HG03460 (cell line): ENCODE measurements at regions not wholly inside any gene's neighbourhood (a gene's known extent, or its start where the extent isn't known, plus 50 kb on each side); places are given as distances from the start of the nearest gene placed in this dataset.
"Not testable (repeated sequence)": the region's sequence is repeated elsewhere in the genome, so short reads cannot be mapped to it uniquely, and the experiment has no call there.

Experiments used
- ATAC-seq: cut with Tn5 transposase; IDR thresholded peaks from one replicate; pipeline ENCODE4 v1.9.1; 2021; ENCODE audit not compliant: unreplicated experiment

DNA sequence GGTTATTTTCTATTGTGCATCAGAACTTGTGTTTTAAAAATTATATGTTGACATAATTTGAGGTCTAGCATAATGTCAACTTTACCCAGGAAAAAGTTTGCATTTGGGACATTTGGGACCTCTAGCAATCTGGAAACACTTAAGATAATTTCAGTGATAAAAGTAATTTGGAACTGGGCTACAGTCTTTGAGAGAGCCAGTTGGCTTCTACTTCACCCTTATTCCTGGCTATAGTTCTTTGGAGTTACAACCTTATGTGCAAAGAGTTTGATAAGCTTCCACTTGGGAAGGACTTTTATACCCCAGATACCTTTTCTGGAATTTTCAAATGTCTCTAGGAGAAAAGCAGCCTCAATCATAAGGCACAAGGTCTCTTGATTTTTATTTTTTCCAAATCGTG, 139.3 kb downstream of the ARRDC3 start:
- ATAC-seq: no peak

DNA sequence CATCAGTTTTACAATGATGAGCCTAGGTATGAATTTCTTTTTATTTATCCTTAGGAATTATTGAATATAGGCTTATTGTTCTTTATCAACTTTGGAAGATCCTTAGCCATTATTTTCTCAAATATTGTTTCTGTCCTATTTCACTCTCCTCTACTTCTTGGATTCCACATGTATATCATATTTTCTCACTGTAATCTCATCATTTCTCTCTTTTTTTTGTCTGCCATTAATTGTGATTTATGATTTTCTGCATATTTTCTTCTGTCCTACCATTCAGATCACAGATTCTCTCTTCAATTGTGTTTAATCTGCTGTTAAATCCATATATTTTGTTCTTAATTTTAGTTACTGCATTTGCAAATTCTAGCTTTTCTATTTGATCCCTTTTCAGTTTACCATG, 139.8 kb downstream of the ARRDC3 start:
- ATAC-seq: no peak

DNA sequence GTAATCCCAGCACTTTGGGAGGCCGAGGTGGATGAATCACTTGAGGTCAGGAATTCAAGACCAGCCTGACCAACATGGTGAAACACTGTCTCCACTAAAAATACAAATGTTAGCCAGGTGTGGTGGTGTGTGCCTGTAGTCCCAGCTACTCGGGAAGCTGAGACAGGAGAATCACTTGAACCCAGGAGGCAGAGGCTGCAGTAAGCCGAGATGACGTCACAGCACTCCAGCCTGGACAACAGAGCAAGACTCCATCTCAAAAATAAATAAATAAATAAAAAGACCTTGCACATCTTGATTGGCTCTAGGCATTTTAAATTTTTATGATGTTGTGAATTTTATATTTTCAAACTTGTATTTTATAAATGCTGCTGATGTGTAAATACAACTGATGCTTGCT, 141.7 kb downstream of the ARRDC3 start:
- ATAC-seq: not testable (repeated sequence)

DNA sequence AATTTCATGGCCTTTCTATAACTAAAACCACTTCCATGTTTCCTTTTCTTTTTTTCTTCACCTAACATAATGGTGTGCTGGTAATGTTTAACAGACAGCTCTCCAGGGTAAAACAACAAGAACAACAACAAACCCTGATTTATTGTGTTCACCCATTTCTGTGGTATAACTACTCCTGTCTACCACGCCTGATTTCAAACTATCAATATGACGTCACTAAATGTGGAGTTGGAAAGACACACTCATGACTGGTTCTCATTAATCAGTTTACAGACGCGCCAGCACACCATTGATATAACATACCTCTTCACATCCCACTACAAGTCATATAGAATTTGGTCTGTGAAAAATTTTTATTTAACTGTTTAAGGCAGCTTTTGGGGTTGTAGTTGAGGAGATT, 142.9 kb downstream of the ARRDC3 start:
- no peak for ATAC-seq

DNA sequence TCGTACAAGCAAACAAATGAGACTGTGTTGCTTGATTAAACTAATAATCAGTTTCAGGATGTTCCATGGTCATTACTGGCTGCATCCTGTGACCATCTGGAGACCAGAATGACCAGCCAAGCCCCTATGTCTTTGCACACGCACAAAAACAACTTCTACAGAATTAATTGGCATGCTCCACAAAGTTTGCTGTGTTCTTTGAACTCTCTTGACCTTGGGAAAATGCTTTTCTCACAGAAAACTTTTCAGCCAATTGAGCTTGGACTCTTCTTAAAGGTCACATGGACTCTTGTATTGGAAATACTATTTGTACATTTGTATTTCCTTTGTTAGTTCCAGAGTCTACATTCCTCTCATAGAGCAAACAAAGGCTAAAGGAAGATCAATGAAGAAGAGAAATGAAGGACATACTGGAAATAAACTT, 147.8 kb downstream of the ARRDC3 start:
- no peak for ATAC-seq

DNA sequence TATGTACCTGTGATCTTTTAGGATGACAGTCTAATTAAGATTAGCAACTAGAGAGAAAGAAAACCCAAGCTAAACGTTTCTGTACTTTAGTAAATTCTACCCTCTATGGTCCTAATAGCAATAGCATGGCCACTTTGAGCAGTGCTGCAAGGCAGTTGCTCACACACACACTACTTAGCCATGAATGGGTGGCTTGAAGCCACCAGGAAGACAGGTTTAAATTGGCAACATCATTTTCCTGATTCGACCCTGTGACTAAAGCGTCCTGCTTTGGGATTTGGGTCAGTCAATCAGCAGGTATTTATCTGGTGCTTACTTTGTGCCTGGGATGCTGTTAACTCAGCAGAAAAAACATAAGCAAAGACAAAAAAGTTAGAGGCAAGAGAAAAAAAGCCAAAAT, 150.6 kb downstream of the ARRDC3 start:
- no peak for ATAC-seq

DNA sequence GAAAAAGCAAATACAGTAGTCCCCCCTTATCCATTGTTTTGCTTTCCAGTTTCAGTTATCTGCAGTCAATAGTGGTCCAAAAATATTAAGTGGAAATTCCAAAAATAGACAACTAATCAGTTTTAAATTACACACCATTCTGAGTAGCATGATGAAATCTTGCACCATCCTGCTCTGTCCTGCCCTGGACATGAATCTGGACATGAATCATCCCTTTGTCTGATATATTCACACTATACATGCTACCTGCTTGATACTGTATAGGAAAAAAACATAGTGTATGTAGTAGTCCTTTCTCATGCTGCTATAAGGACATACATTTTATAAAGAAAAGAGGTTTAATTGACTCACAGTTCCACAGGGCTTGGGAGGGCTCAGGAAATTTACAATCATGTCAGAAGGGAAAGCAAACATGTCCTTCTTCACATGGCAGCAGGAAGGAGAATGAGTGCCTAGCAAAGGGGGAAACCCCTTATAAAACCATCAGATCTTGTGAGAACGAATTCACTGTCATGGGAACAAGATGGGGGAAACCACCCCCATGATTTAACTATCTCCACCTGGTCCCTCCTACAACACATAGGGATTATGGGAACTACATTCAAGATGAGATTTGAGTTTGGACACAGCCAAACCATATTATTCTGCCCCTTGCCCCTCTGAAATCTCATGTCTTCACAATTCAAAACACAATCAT, 153.9 kb downstream of the ARRDC3 start:
- ATAC-seq: no peak

DNA sequence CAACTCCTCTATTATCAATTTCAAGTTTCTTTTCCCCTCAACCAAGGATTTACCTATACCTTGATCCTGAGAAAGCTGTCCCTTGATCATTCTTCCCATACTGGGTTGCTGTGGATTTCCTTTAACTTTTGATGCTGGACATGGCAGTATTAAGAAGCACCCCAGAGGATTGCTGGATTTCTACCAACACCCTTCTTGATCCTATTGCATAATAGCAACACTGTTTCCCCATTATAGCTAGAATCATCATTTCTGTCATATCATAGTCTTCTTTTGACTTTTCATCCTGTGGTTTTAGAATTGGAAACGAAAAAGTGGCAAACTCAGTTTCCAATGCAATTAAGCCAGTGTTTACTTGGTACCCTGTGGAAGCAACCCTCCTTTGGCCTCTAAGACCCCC, 154.9 kb downstream of the ARRDC3 start:
- no peak for ATAC-seq

DNA sequence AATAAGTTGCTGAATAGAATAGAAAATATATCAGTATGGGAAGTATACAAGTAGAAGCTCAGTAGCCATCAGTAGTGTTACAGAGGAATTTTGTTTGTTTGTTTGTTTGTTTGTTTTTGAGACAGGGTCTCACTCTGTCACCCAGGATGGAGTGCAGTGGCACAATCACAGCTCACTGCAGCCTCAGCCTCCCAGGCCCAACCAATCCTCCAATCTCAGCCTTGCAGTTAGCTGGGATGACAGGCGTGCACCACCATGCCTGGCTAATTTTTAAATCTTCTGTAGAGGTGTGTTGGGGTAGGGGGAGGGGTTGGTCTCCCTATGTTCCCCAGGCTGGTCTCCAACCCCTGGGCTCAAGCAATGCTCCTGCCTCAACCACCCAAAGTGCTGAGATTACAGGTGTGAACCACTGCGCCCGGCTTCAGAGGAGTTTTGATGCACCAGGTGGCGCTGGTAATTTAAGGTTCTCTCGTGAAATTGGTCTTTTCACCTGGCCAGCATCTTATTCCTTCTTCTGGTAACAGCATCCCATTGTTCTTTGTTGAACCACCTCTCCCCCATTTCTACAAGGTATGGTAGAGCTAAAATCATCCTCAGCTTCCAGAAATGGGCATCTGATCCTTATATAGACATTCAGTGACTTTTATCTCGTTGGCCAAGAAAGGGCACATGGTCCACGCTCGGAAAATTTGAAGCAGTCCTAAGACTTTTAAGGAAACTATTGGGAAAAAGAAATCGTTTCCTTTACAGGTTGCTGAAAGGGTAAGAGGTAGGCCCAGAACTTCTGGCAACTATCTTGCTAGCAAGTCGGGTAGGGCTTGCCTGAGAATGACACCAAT, 157.1 kb downstream of the ARRDC3 start:
- ATAC-seq: peak; percentile 84

DNA sequence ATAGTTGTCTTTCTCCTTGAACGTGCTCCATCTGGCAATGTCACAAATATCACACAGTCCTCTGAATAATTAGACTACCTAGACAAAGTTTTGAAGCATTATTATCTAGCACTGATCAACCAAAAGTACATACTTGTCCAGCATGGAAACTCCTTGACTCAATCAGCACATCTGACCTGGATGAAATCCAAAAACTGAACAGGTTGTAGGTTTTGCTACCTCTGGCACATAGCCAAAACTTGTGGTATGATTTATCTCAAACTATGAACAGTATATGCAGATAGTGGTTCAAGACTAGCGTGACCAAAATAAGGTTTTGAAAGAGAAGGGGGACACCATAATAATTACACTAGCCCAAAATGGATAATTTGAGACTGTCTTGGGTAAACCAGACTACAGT, 158.1 kb downstream of the ARRDC3 start:
- no peak for ATAC-seq

DNA sequence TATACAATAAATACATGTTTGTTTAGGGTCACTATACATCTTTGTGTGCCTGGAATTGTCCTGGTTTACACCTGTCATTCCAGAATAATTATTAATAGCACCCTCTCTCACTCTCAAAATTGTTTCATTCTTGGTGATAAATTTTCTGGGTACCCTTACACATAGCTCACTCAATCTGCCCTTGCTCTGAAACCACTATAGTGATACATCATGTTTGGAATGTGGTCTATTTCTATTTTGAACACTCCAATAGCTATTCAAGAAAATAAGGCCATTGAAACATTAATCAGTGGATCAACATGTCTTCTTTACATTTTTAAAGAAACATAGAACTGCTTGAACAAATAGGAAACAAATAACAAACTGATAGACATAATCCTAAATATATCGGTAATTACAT, 158.7 kb downstream of the ARRDC3 start:
- no peak for ATAC-seq

DNA sequence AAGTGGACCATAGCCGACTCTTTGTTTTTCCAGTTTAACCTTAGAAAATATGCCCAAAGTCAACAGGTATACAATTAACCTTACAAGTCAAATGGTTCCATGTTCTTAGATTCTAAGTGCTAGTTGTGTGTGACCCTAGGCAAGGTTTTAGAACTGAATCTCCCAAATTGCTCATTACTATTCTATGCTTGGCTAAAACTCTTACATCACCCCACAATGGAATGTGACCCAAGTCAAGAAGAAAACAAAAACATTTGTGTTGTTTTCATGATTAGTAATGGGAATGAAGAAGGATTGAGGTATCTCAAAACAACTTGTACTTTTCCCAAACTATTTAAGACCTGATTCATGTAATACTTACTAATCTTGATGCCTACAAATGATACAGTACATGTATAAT, 159.2 kb downstream of the ARRDC3 start:
- ATAC-seq: no peak

DNA sequence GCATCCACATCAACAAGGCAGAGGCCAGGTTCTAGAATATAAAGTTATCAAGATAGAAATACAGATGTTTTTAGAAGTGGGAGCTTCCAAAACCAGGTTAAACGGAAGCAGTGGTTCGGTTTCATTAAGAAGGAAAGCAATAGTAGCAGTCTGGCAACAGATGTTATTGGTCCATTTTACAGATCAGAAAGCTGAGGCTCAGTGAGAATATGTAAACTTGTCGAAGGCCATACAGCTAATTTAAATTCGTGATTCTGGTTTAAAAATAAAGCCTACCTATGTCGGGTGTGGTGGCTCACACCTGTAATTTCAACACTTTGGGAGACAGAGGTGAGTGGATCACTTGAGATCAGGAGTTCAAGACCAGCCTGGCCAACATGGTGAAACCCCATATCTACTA, 160.6 kb downstream of the ARRDC3 start:
- no peak for ATAC-seq

DNA sequence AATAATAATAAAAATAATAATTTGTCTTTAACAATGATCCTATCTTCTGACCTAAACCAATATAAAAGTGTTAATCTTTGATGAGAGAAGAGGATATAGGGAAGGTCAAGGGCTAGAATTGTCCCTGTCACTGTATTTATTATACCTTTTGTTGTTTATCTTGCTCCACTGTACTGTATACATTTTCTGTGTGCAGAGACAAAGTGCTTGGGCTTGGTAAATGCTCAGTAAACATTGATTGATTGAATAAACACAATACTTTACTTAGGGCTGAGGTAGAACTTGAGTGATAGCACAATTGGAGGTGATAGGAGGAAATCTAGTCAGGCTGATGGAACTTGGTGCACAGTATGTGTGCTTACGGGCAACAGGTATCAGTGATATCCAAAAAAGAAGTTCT, 161.2 kb downstream of the ARRDC3 start:
- ATAC-seq: no peak

DNA sequence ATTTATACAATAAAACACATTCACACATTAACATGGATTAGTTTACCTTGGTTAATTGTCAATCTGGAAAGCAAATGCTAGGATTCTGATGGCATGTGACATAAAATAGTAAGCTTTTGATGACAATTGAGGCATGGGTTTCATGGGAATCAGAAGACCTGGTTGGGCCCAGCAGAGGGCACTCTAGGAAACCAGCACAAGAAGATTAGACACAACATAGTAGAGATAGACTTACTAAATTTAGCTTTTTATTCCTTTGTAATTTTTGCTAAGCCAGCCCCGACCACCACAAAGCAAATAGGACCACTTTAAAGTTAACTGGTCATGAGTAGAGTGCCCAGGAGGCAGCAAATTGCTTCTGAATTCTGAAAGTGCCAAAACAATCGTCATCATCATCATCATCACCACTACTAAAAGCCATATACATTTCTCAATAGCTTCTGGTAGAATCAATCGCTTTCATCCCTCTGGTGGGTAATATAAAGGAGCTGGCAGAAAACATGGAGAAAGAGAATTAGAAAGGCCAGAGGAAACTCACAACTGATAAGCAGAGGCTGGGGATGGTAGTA, 163.2 kb downstream of the ARRDC3 start:
- ATAC-seq: no peak

DNA sequence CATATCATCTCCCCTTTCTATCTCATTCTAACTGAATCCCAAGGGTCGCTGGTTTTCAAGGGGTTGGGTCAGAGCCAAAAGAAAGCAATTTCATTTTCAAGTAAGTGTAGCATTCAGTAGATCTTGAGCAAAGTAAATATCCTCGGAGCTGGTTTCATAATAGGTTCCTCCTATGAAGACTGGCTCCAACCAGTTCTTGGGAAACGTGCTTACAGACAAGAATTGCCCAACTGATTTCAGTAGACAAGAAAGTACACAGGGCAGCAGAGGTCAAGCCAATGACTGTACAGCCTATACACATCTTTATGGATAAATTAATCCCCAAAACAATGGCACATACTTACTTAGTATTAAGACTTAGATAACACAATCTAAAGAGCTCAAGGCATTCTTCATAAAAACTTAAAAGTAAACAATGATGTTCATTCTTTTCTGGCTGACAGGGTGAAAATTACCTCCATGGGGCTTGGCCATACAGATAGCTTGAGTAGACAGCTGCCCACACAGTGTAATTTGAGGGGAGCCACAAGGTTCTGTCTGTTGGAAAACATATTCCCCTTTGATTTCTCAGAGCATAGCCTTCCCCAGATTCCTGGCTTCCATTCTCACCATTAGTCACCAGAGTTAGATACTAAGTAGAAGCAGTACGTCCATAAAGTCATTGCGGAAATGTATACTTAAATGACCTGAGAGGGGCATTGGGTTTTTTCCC, 163.9 kb downstream of the ARRDC3 start:
- no peak for ATAC-seq

DNA sequence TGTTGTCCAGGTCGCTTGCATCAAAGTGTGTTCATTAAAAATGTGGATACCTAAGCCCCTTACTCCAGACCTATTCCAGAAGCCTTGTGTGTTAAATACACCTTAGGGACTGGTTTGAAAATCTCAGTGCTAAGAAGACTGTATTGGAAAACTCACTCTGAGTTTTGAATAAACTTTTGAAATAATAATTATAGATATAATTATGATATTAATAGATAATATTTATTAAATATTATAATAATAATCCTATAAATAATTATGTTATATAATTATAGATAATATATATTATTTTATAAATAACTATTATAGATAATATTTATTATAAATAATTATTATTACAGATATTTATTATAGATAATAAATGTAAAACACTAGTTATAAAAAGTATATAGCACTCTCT, 165.3 kb downstream of the ARRDC3 start:
- ATAC-seq: no peak

DNA sequence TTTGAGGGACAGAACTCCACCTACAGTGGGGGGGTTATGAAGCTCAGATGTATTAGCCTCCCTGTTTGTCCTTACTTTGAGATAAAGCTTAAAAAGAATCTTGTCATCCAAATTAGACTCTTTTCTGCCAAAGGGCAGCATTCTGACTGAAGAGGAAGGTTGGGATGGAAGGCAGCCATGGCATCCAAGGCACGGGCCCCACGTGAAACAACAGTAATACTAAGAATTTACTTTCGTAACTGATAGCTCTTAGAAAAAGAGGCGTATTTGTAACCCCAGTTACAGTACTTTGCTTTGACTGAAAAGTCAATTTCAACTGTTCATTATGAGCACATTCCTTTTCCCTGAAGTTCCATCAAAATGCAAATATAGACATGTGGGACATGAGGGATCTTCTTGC, 168.5 kb downstream of the ARRDC3 start:
- no peak for ATAC-seq
